ENCODE measurements at regions not wholly inside any gene's neighbourhood (a gene's known extent, or its start where the extent isn't known, plus 50 kb on each side); places are given as distances from the start of the nearest gene placed in this dataset.

DNA sequence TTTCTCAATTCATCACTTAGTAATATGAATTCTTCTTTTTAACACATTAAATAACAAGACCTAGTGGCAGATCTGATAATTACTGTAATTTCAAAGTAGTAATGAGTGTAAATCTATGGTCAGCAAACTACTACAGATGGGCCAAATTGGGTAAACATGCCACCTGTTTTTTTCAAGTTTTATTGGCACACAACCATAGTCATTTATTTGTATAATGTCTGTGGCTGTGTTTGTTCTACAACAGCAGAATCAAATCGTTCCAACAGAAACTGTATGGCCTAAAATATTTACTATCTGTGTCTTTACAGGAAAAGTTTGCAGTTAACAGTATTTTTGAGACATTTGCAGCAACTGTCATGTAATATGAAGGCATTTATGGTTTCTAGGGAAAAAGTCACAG lies 86.1 kb upstream of the EYA2 start:
- H3K36me3 Mint-ChIP-seq = no peaks in the 10 kb centered on the region
- no peak overlapping the region for H3K4me3 Mint-ChIP-seq
- ATAC-seq (no peak), DNase-seq (ENCODE audit: low spot score) (no peak)
- TF ChIP-seq, protein P1, sequence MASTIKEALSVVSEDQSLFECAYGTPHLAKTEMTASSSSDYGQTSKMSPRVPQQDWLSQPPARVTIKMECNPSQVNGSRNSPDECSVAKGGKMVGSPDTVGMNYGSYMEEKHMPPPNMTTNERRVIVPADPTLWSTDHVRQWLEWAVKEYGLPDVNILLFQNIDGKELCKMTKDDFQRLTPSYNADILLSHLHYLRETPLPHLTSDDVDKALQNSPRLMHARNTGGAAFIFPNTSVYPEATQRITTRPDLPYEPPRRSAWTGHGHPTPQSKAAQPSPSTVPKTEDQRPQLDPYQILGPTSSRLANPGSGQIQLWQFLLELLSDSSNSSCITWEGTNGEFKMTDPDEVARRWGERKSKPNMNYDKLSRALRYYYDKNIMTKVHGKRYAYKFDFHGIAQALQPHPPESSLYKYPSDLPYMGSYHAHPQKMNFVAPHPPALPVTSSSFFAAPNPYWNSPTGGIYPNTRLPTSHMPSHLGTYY (CRISPR knock-in tag; IDR thresholded peaks at IDR 0.05) = no peak
- no peak for TF ChIP-seq CREB1 (CRISPR knock-in tag; IDR thresholded peaks at IDR 0.05)
- TF ChIP-seq NFATC4 (CRISPR knock-in tag; IDR thresholded peaks at IDR 0.05) = no peak
- TF ChIP-seq ZNF317 (CRISPR knock-in tag; IDR thresholded peaks at IDR 0.05; ENCODE audit: borderline replicate concordance, low read depth) = no peak
- TF ChIP-seq FOXP1 (CRISPR knock-in tag; IDR thresholded peaks at IDR 0.05; ENCODE audit: borderline replicate concordance) = no peak
- TF ChIP-seq SP1 (CRISPR knock-in tag; conservative IDR thresholded peaks at IDR 0.05) = no peak
- TF ChIP-seq, protein P2, sequence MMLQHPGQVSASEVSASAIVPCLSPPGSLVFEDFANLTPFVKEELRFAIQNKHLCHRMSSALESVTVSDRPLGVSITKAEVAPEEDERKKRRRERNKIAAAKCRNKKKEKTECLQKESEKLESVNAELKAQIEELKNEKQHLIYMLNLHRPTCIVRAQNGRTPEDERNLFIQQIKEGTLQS (CRISPR knock-in tag; conservative IDR thresholded peaks at IDR 0.05) = no peak
- TF ChIP-seq, protein P3, sequence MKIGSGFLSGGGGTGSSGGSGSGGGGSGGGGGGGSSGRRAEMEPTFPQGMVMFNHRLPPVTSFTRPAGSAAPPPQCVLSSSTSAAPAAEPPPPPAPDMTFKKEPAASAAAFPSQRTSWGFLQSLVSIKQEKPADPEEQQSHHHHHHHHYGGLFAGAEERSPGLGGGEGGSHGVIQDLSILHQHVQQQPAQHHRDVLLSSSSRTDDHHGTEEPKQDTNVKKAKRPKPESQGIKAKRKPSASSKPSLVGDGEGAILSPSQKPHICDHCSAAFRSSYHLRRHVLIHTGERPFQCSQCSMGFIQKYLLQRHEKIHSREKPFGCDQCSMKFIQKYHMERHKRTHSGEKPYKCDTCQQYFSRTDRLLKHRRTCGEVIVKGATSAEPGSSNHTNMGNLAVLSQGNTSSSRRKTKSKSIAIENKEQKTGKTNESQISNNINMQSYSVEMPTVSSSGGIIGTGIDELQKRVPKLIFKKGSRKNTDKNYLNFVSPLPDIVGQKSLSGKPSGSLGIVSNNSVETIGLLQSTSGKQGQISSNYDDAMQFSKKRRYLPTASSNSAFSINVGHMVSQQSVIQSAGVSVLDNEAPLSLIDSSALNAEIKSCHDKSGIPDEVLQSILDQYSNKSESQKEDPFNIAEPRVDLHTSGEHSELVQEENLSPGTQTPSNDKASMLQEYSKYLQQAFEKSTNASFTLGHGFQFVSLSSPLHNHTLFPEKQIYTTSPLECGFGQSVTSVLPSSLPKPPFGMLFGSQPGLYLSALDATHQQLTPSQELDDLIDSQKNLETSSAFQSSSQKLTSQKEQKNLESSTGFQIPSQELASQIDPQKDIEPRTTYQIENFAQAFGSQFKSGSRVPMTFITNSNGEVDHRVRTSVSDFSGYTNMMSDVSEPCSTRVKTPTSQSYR (CRISPR knock-in tag; IDR thresholded peaks at IDR 0.05) = no peak
- no peak for TF ChIP-seq TCF7 (CRISPR knock-in tag; IDR thresholded peaks at IDR 0.05; ENCODE audit: low read depth)
- TF ChIP-seq ZNF423 (CRISPR knock-in tag; IDR thresholded peaks at IDR 0.05) = no peak
- TF ChIP-seq, protein P4, sequence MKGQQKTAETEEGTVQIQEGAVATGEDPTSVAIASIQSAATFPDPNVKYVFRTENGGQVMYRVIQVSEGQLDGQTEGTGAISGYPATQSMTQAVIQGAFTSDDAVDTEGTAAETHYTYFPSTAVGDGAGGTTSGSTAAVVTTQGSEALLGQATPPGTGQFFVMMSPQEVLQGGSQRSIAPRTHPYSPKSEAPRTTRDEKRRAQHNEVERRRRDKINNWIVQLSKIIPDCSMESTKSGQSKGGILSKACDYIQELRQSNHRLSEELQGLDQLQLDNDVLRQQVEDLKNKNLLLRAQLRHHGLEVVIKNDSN (CRISPR knock-in tag; IDR thresholded peaks at IDR 0.05) = no peak
- ChIA-PET POLR2A (no interaction called here), CTCF (interaction anchor here (1.2 kb wide), 1 partner anchor 12 kb away, joined by 4 read pairs; no protein-coding TSS in a partner anchor)
- H3K27me3 Mint-ChIP-seq (ENCODE audit: low read depth) = peaks cover 7% of the 10 kb centered on the region
- no peaks in the 10 kb centered on the region for H3K9me3 Mint-ChIP-seq
- H3K4me1 Mint-ChIP-seq = peaks cover 17% of the 10 kb centered on the region
- H3K27ac Mint-ChIP-seq = no peak overlapping the region

DNA sequence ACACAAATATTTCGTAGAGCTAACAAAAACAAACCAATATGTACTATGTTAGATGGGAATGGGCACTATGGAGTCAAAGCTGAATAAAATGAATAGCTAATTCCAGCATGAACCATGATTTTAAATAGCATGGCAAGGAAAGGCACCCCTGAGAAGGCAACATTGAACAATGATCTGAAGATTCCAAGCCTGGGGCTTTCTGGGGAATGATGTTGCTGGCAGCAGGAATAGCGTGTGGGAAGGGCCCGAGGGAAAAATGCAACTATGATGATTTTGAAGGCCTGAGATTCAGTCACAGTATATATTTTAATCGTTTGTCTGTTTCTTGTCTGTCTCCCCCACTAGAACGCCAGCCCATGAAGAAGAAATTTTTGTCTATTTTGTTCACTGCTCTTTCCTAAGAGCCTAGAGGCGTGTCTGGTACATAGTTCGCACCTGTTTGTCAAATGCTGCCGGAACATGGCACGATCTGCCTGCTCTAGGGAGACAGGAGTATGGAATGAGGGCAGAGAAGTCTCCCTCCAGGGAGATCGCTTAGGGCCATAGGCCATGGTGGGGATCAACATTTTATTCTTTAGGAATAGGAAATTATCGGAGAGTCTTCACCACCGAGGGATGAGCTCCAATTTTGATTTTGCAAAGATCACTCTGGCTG lies 84.8 kb upstream of the EYA2 start:
- Mint-ChIP-seq H3K27ac (no peak overlapping the region), H3K4me1 (peaks cover 20% of the 10 kb centered on the region), H3K9me3 (no peaks in the 10 kb centered on the region), H3K36me3 (no peaks in the 10 kb centered on the region), H3K27me3 (ENCODE audit: low read depth) (peaks cover 7% of the 10 kb centered on the region), H3K4me3 (no peak overlapping the region)
- ATAC-seq = no peak
- ChIA-PET POLR2A (no interaction called here), CTCF (interaction anchor here (0.7 to 3.2 kb wide), 6 partner anchors 11 to 57 kb away, joined by 3 to 21 read pairs (median 5); no protein-coding TSS in a partner anchor)
- DNase-seq (ENCODE audit: low spot score) = no peak
- TF ChIP-seq, protein P5, sequence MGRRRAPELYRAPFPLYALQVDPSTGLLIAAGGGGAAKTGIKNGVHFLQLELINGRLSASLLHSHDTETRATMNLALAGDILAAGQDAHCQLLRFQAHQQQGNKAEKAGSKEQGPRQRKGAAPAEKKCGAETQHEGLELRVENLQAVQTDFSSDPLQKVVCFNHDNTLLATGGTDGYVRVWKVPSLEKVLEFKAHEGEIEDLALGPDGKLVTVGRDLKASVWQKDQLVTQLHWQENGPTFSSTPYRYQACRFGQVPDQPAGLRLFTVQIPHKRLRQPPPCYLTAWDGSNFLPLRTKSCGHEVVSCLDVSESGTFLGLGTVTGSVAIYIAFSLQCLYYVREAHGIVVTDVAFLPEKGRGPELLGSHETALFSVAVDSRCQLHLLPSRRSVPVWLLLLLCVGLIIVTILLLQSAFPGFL (CRISPR knock-in tag; IDR thresholded peaks at IDR 0.05; ENCODE audit: borderline replicate concordance) = no peak
- TF ChIP-seq ZNF671 (CRISPR knock-in tag; IDR thresholded peaks at IDR 0.05) = no peak
- no peak for TF ChIP-seq NFYB (CRISPR knock-in tag; conservative IDR thresholded peaks at IDR 0.05; ENCODE audit: low read depth)

DNA sequence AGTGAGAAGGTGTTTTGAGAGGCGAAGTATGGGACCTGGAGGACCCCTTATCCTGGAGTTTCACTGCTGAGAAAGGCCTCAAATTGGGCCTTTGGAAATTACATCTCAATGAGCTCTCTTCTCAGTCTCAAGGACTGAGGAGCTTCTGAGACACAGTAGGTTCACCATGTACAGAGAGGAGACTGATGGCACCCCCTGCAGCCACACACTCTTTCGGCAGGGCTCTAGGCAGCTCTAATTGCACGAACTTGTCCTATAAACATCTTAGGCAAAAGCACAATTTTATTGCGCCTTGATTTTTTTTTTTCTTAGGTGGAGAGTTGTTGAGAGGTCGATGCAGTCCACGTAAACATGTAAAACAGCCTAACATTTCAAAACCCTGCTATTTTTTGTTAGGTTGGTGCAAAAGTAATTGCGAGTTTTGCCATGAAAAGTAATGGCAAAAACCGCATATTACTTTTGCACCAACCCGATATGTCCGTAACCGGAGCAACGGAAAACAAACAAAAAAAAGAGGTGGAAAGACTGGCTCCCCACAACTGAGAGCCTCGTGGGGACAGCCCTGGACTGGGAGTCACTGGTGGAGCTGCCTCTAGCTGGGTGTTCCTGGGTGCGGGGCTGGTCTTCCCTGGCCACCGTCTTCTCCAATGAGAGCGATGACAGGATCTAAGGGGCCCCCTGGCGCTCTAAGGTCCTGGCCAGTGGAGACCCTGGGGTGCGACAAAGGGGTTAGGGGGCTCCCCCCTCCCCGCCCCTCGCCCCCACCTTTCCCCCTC lies 84.0 kb upstream of the EYA2 start:
- H3K36me3 Mint-ChIP-seq = no peaks in the 10 kb centered on the region
- peaks cover 25% of the 10 kb centered on the region for H3K4me1 Mint-ChIP-seq
- peaks cover 7% of the 10 kb centered on the region for H3K27me3 Mint-ChIP-seq (ENCODE audit: low read depth)
- DNase-seq (ENCODE audit: low spot score) = no peak
- H3K27ac Mint-ChIP-seq = no peak overlapping the region
- H3K4me3 Mint-ChIP-seq = peak overlapping the region; percentile 64
- CTCF ChIA-PET = interaction anchor here (0.8 to 3.2 kb wide), 6 partner anchors 10 to 142 kb away, joined by 3 to 21 read pairs (median 5); no protein-coding TSS in a partner anchor
- ATAC-seq = no peak; the same call in 1 of the 2 replicates
- POLR2A ChIA-PET = no interaction called here
- H3K9me3 Mint-ChIP-seq = no peaks in the 10 kb centered on the region
- no peak for TF ChIP-seq ZNF219 (CRISPR knock-in tag; IDR thresholded peaks at IDR 0.05; ENCODE audit: borderline replicate concordance)
- TF ChIP-seq CBFB (CRISPR knock-in tag; IDR thresholded peaks at IDR 0.05; ENCODE audit: low read depth) = no peak
- TF ChIP-seq JUN (CRISPR knock-in tag; IDR thresholded peaks at IDR 0.05) = no peak
- no peak for TF ChIP-seq HMGA2 (CRISPR knock-in tag; IDR thresholded peaks at IDR 0.05)
- TF ChIP-seq ZNF317 (CRISPR knock-in tag; IDR thresholded peaks at IDR 0.05; ENCODE audit: borderline replicate concordance, low read depth) = no peak
- TF ChIP-seq FOXJ3 (CRISPR knock-in tag; IDR thresholded peaks at IDR 0.05; ENCODE audit: borderline replicate concordance) = no peak
- no peak for TF ChIP-seq TEAD1 (CRISPR knock-in tag; IDR thresholded peaks at IDR 0.05)
- no peak for TF ChIP-seq GTF2I (CRISPR knock-in tag; conservative IDR thresholded peaks at IDR 0.05)
- TF ChIP-seq ZNF232 (CRISPR knock-in tag; IDR thresholded peaks at IDR 0.05) = no peak
- TF ChIP-seq SOX15 (CRISPR knock-in tag; IDR thresholded peaks at IDR 0.05) = no peak
- no peak for TF ChIP-seq OVOL2 (CRISPR knock-in tag; IDR thresholded peaks at IDR 0.05; ENCODE audit: borderline replicate concordance)
- no peak for TF ChIP-seq ESRRA (CRISPR knock-in tag; IDR thresholded peaks at IDR 0.05; ENCODE audit: borderline replicate concordance)
- no peak for TF ChIP-seq NR3C1 (CRISPR knock-in tag; conservative IDR thresholded peaks at IDR 0.05; ENCODE audit: low read depth)
